HCT116 (cell line): ENCODE measurements at regions not wholly inside any gene's neighbourhood (a gene's known extent, or its start where the extent isn't known, plus 50 kb on each side); places are given as distances from the start of the nearest gene placed in this dataset.

Source experiments
- ATAC-seq: fragments of 200-7000 bp; cut with Tn5 transposase; 2 replicates; pipeline ENCODE4 v1.9.1; 2020; ENCODE audit warnings: mild to moderate bottlenecking, moderate library complexity
- BruUV-seq: library from RNA; stranded (reverse); fragments of 400-500 nt; replicated peaks from 2 replicates; lab custom pipeline; 2021; lab: Mats Ljungman, UMichigan
- CTCF ChIA-PET: fragments of 300-600 bp; sonication (Branson Sonifier 250); formaldehyde crosslinking; loops from one replicate; lab custom pipeline; 2021; ENCODE audit warnings: antibody characterized with exemption; lab: Charles Lee
- POLR2A ChIA-PET: fragments of 300-600, 350-600 bp; sonication (Branson Sonifier 250); formaldehyde crosslinking; loops from one replicate; lab custom pipeline; 2021; ENCODE audit warnings: antibody characterized with exemption; lab: Charles Lee
- RAD21 ChIA-PET, 2 experiments: fragments of 300-600 bp; sonication (Branson Sonifier 250); formaldehyde crosslinking; loops; one replicate each; lab custom pipeline; 2023; ENCODE audit warnings: low total read pairs in 2 of 2; ENCODE audit not compliant: uncharacterized antibody in 2 of 2, unreplicated experiment in 2 of 2, low non-redundant PET in 1 of 2; lab: Charles Lee
- DNase-seq: peaks from one replicate; pipeline ENCODE4 v3.0.0-alpha.2; 2010; ENCODE audit warnings: low read depth, low spot score
- H2AFZ ChIP-seq: fragments of 200-600 bp; shearing (Covaris generic), sonication (generic); 2 replicates; pipeline ENCODE4 v1.6.1; 2017; ENCODE audit warnings: low read depth, mixed run types, mixed read lengths, antibody characterized with exemption, low read length; ENCODE audit not compliant: poor library complexity, severe bottlenecking
- H3K27ac ChIP-seq: 2 replicates; pipeline ENCODE4 v1.5.1; 2012; ENCODE audit warnings: low read depth, low read length
- H3K27me3 ChIP-seq: fragments of 200-600 bp; sonication (generic); 2 replicates; pipeline ENCODE4 v1.6.1; 2016; ENCODE audit warnings: mixed run types, low read length, mixed read lengths; ENCODE audit not compliant: insufficient read depth
- H3K36me3 ChIP-seq, 2 experiments: fragments of 200-500 bp in 1 of 2; fragments of 200-600 bp in 1 of 2; sonication (Bioruptor generic) in 1 of 2; sonication (generic) in 1 of 2; 2 replicates each; pipeline versions ENCODE4 v1.5.1 to v1.6.1; 2014 to 2016; ENCODE audit warnings: low read length in 2 of 2, inconsistent platforms in 1 of 2, mixed read lengths in 1 of 2, mixed run types in 1 of 2; ENCODE audit not compliant: insufficient read depth in 2 of 2, control insufficient read depth in 1 of 2
- H3K4me1 ChIP-seq, 2 experiments: fragments of 200-600 bp in 1 of 2; sonication (generic) in 1 of 2; 2 replicates each; pipeline versions ENCODE4 v1.5.1 to v1.6.1; 2012 to 2017; ENCODE audit warnings: low read length in 2 of 2, inconsistent platforms in 1 of 2, mild to moderate bottlenecking in 1 of 2, mixed read lengths in 1 of 2, mixed run types in 1 of 2, moderate library complexity in 1 of 2; ENCODE audit not compliant: insufficient read depth in 2 of 2, control insufficient read depth in 1 of 2
- H3K4me2 ChIP-seq: fragments of 200-600 bp; sonication (generic); 2 replicates; pipeline ENCODE4 v1.6.1; 2017; ENCODE audit warnings: mixed run types, low read length, mixed read lengths
- H3K4me3 ChIP-seq, 2 experiments: fragments of 200-600 bp in 1 of 2; sonication (generic) in 1 of 2; replicated peaks in 1 of 2; 2 replicates each; pipeline ENCODE4 v1.5.1; 2011 to 2016; ENCODE audit warnings: low read length in 2 of 2, control low read depth in 1 of 2, low read depth in 1 of 2, mild to moderate bottlenecking in 1 of 2, mixed read lengths in 1 of 2, mixed run types in 1 of 2
- H3K79me2 ChIP-seq: fragments of 200-600 bp; sonication (generic); 2 replicates; pipeline ENCODE4 v1.6.1; 2017; ENCODE audit warnings: mild to moderate bottlenecking, mixed run types, low read length, moderate library complexity, mixed read lengths; ENCODE audit not compliant: insufficient read depth
- H3K9ac ChIP-seq: fragments of 200-600 bp; sonication (generic); 2 replicates; pipeline ENCODE4 v1.6.1; 2016; ENCODE audit warnings: low read length, mixed read lengths
- H3K9me2 ChIP-seq: fragments of 200-600 bp; sonication (generic), shearing (Covaris generic); 2 replicates; pipeline ENCODE4 v1.6.1; 2017; ENCODE audit warnings: mixed run types, mild to moderate bottlenecking, moderate library complexity; ENCODE audit not compliant: insufficient read depth
- H3K9me3 ChIP-seq, 2 experiments: fragments of 200-500 bp in 1 of 2; fragments of 200-600 bp in 1 of 2; sonication (Bioruptor generic) in 1 of 2; sonication (generic) in 1 of 2; 2 replicates each; pipeline ENCODE4 v1.6.1; 2014 to 2017; ENCODE audit warnings: low read length in 2 of 2, mixed read lengths in 2 of 2, inconsistent platforms in 1 of 2, low read depth in 1 of 2, mild to moderate bottlenecking in 1 of 2, mixed run types in 1 of 2, moderate library complexity in 1 of 2; ENCODE audit not compliant: control insufficient read depth in 1 of 2, insufficient read depth in 1 of 2
- H4K20me1 ChIP-seq: fragments of 200-600 bp; sonication (generic), shearing (Covaris generic); 2 replicates; pipeline ENCODE4 v1.6.1; 2017; ENCODE audit warnings: mixed run types, mild to moderate bottlenecking, moderate library complexity; ENCODE audit not compliant: insufficient read depth
- ATF3 ChIP-seq: IDR thresholded peaks from 2 replicates; pipeline ENCODE4 v1.6.1; 2012
- CBX3 ChIP-seq: IDR thresholded peaks from 2 replicates; pipeline ENCODE4 v1.6.1; 2012; ENCODE audit warnings: low read depth
- EGR1 ChIP-seq: IDR thresholded peaks from 2 replicates; pipeline ENCODE4 v1.6.1; 2012; ENCODE audit warnings: low read depth
- ELF1 ChIP-seq: IDR thresholded peaks from 2 replicates; pipeline ENCODE4 v1.6.1; 2012; ENCODE audit warnings: low read depth, borderline replicate concordance
- EZH2phosphoT487 ChIP-seq: fragments of 200-600 bp; IDR thresholded peaks from 2 replicates; pipeline ENCODE4 v1.6.1; 2018; ENCODE audit warnings: antibody characterized with exemption, borderline replicate concordance
- FOSL1 ChIP-seq: IDR thresholded peaks from 2 replicates; pipeline ENCODE4 v1.6.1; 2012; ENCODE audit warnings: low read depth
- JUND ChIP-seq: IDR thresholded peaks from 2 replicates; pipeline ENCODE4 v1.6.1; 2012
- MAX ChIP-seq: IDR thresholded peaks from 2 replicates; pipeline ENCODE4 v1.6.1; 2012
- POLR2A ChIP-seq: IDR thresholded peaks from 2 replicates; pipeline ENCODE4 v1.7.0; 2011; ENCODE audit warnings: borderline replicate concordance; ENCODE audit not compliant: insufficient read depth, insufficient read length; ENCODE audit errors: extremely low read depth
- REST ChIP-seq: IDR thresholded peaks from 2 replicates; pipeline ENCODE4 v1.6.1; 2012; ENCODE audit warnings: low read depth
- SP1 ChIP-seq: IDR thresholded peaks from 2 replicates; pipeline ENCODE4 v1.6.1; 2012; ENCODE audit warnings: low read depth
- SRF ChIP-seq: IDR thresholded peaks from 2 replicates; pipeline ENCODE4 v1.6.1; 2012; ENCODE audit warnings: low read depth
- TCF7L2 ChIP-seq: IDR thresholded peaks from 2 replicates; pipeline ENCODE4 v1.7.0; 2011; ENCODE audit warnings: borderline replicate concordance, inconsistent platforms; ENCODE audit not compliant: insufficient read depth, insufficient read length; ENCODE audit errors: extremely low read depth
- YY1 ChIP-seq: IDR thresholded peaks from 2 replicates; pipeline ENCODE4 v1.6.1; 2011; ENCODE audit warnings: low read length, low read depth, moderate library complexity, mild to moderate bottlenecking; ENCODE audit not compliant: insufficient replicate concordance; ENCODE audit errors: extremely low read depth
- ZBTB33 ChIP-seq: IDR thresholded peaks from 2 replicates; pipeline ENCODE4 v1.6.1; 2011; ENCODE audit warnings: mild to moderate bottlenecking, low read length, moderate library complexity; ENCODE audit not compliant: insufficient replicate concordance; ENCODE audit errors: extremely low read depth
- ZNF274 ChIP-seq: fragments of 200-500 bp; sonication (Bioruptor generic); IDR thresholded peaks from 2 replicates; pipeline ENCODE4 v1.6.1; 2014; ENCODE audit warnings: mild to moderate bottlenecking, low read depth, low read length, inconsistent platforms
- intact Hi-C: fragments of 100-400 bp; cut with micrococcal nuclease; formaldehyde crosslinking; loops from 2 replicates; pipeline ENCODE4 v1.10.0; 2022

- no TSS peak for BruUV-seq
- no peak for TF ChIP-seq EGR1
- no peak for TF ChIP-seq JUND
- TF ChIP-seq TCF7L2, result no peak
- TF ChIP-seq SRF, result no peak
- no peak for TF ChIP-seq POLR2A
- no peak for TF ChIP-seq EZH2phosphoT487
- TF ChIP-seq ATF3, result no peak
- TF ChIP-seq FOSL1, result no peak
- TF ChIP-seq CBX3, result no peak
- no peak for TF ChIP-seq SP1
- TF ChIP-seq ZNF274, result no peak
- TF ChIP-seq YY1, result no peak
- TF ChIP-seq REST, result no peak
- TF ChIP-seq ELF1, result no peak
- TF ChIP-seq MAX, result no peak
- no peak for TF ChIP-seq ZBTB33
- H3K36me3 ChIP-seq, result no peaks in the 10 kb centered on the region
- H3K27me3 ChIP-seq, result no peaks in the 10 kb centered on the region
- ChIA-PET RAD21 (no interaction called here), CTCF (no interaction called here), POLR2A (no interaction called here)
- H3K9me3 ChIP-seq, result no peaks in the 10 kb centered on the region
- no peaks in the 10 kb centered on the region for H4K20me1 ChIP-seq
- intact Hi-C loops, result no loop called here
- ATAC-seq, result no peak
- H3K9ac ChIP-seq, result no peak overlapping the region
- no peaks in the 10 kb centered on the region for H3K4me1 ChIP-seq
- no peak overlapping the region for H3K27ac ChIP-seq
- no peaks in the 10 kb centered on the region for H3K9me2 ChIP-seq
- H2AFZ ChIP-seq, result no peak overlapping the region
- no peak overlapping the region for H3K4me2 ChIP-seq
- no peaks in the 10 kb centered on the region for H3K79me2 ChIP-seq
- no peak for DNase-seq
- H3K4me3 ChIP-seq, result no peak overlapping the region
Observed at GRCh38 chr2:155111070-155111469, 412.6 kb downstream of the KCNJ3 start.
